Osteocyte (in vitro differentiated cells): ENCODE measurements at regions not wholly inside any gene's neighbourhood (a gene's known extent, or its start where the extent isn't known, plus 50 kb on each side); places are given as distances from the start of the nearest gene placed in this dataset.

ENCODE experiments used
- DNase-seq: peaks from one replicate; pipeline ENCODE4 v3.0.0; 2021; ENCODE audit warnings: mixed read lengths; ENCODE audit not compliant: unreplicated experiment; ENCODE audit errors: extremely low spot score
- H3K27ac Mint-ChIP-seq: one replicate; pipeline ENCODE4 v1.8.0; 2021; ENCODE audit warnings: mild to moderate bottlenecking, mixed read lengths; ENCODE audit not compliant: unreplicated experiment
- H3K27me3 Mint-ChIP-seq: one replicate; pipeline ENCODE4 v1.8.0; 2021; ENCODE audit warnings: mixed read lengths; ENCODE audit not compliant: unreplicated experiment
- H3K36me3 Mint-ChIP-seq: one replicate; pipeline ENCODE4 v1.8.0; 2021; ENCODE audit warnings: mixed read lengths; ENCODE audit not compliant: unreplicated experiment
- H3K4me1 Mint-ChIP-seq: one replicate; pipeline ENCODE4 v1.8.0; 2021; ENCODE audit warnings: mixed read lengths; ENCODE audit not compliant: unreplicated experiment
- H3K4me3 Mint-ChIP-seq: one replicate; pipeline ENCODE4 v1.8.0; 2021; ENCODE audit warnings: mild to moderate bottlenecking, moderate library complexity, mixed read lengths; ENCODE audit not compliant: unreplicated experiment
- H3K9me3 Mint-ChIP-seq: one replicate; pipeline ENCODE4 v1.8.0; 2021; ENCODE audit warnings: mixed read lengths; ENCODE audit not compliant: unreplicated experiment
- TF ChIP-seq, protein P1 (sequence below): fragments of 200-600 bp; sonication (generic); IDR thresholded peaks from 2 replicates; pipeline ENCODE4 v1.5.0; 2021; ENCODE audit warnings: antibody characterized with exemption, mild to moderate bottlenecking, moderate library complexity

GRCh38 chr4:116342143-116342542 lies 743.2 kb downstream of the TRAM1L1 start:
- no peaks in the 10 kb centered on the region for H3K36me3 Mint-ChIP-seq
- TF ChIP-seq, protein P1, sequence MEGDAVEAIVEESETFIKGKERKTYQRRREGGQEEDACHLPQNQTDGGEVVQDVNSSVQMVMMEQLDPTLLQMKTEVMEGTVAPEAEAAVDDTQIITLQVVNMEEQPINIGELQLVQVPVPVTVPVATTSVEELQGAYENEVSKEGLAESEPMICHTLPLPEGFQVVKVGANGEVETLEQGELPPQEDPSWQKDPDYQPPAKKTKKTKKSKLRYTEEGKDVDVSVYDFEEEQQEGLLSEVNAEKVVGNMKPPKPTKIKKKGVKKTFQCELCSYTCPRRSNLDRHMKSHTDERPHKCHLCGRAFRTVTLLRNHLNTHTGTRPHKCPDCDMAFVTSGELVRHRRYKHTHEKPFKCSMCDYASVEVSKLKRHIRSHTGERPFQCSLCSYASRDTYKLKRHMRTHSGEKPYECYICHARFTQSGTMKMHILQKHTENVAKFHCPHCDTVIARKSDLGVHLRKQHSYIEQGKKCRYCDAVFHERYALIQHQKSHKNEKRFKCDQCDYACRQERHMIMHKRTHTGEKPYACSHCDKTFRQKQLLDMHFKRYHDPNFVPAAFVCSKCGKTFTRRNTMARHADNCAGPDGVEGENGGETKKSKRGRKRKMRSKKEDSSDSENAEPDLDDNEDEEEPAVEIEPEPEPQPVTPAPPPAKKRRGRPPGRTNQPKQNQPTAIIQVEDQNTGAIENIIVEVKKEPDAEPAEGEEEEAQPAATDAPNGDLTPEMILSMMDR: no peak
- no peaks in the 10 kb centered on the region for H3K4me1 Mint-ChIP-seq
- peaks cover 6% of the 10 kb centered on the region for H3K27me3 Mint-ChIP-seq
- no peak overlapping the region for H3K27ac Mint-ChIP-seq
- no peak for DNase-seq
- no peaks in the 10 kb centered on the region for H3K9me3 Mint-ChIP-seq
- no peak overlapping the region for H3K4me3 Mint-ChIP-seq

- Mint-ChIP-seq H3K27ac (no peak overlapping the region), H3K27me3 (peaks cover 3% of the 10 kb centered on the region), H3K4me3 (no peak overlapping the region), H3K9me3 (no peaks in the 10 kb centered on the region), H3K4me1 (no peaks in the 10 kb centered on the region), H3K36me3 (no peaks in the 10 kb centered on the region)
- no peak for DNase-seq
- TF ChIP-seq, protein P1: no peak
These were observed 752.9 kb downstream of the TRAM1L1 start for GRCh38 chr4:116332508-116332907.

GRCh38 chr4:116328261-116328860 lies 757.0 kb downstream of the TRAM1L1 start:
- H3K4me3 Mint-ChIP-seq: no peak overlapping the region
- peaks cover 2% of the 10 kb centered on the region for H3K27me3 Mint-ChIP-seq
- DNase-seq: no peak
- no peaks in the 10 kb centered on the region for H3K36me3 Mint-ChIP-seq
- TF ChIP-seq, protein P1: no peak
- H3K4me1 Mint-ChIP-seq: no peaks in the 10 kb centered on the region
- H3K9me3 Mint-ChIP-seq: no peaks in the 10 kb centered on the region
- H3K27ac Mint-ChIP-seq: no peak overlapping the region

- peaks cover 2% of the 10 kb centered on the region for H3K27me3 Mint-ChIP-seq
- no peak overlapping the region for H3K27ac Mint-ChIP-seq
- H3K36me3 Mint-ChIP-seq: no peaks in the 10 kb centered on the region
- no peaks in the 10 kb centered on the region for H3K4me1 Mint-ChIP-seq
- no peak for DNase-seq
- TF ChIP-seq, protein P1: no peak
- H3K4me3 Mint-ChIP-seq: no peak overlapping the region
- H3K9me3 Mint-ChIP-seq: no peaks in the 10 kb centered on the region
These were observed 761.8 kb downstream of the TRAM1L1 start for GRCh38 chr4:116323606-116324005.

GRCh38 chr4:116321471-116321870 lies 763.9 kb downstream of the TRAM1L1 start:
- Mint-ChIP-seq H3K27ac (no peak overlapping the region), H3K36me3 (no peaks in the 10 kb centered on the region), H3K4me3 (no peak overlapping the region), H3K4me1 (no peaks in the 10 kb centered on the region), H3K27me3 (peaks cover 2% of the 10 kb centered on the region), H3K9me3 (no peaks in the 10 kb centered on the region)
- DNase-seq: no peak
- TF ChIP-seq, protein P1: no peak
